Heart left ventricle (tissue), 16 donors: ENCODE measurements at regions not wholly inside any gene's neighbourhood (a gene's known extent, or its start where the extent isn't known, plus 50 kb on each side); places are given as distances from the start of the nearest gene placed in this dataset.

Experiments used
- ATAC-seq, 4 donors: fragments of 200-7000 bp; cut with Tn5 transposase; one replicate each; pipeline ENCODE4 v1.9.1; 2020 to 2022; ENCODE audit warnings: moderate library complexity in 4 of 4, mild to moderate bottlenecking in 3 of 4, moderate number of reproducible peaks in 1 of 4
- DNase-seq, 5 donors: peaks; one replicate each; pipeline ENCODE4 v3.0.0-alpha.2; 2020
- H3K27ac ChIP-seq, 12 donors: fragments of 200-600 bp; sonication (generic) in 4 of 12; one replicate each; pipeline versions ENCODE4 v1.5.0 to v1.8.0; 2016 to 2022; ENCODE audit warnings: mild to moderate bottlenecking in 2 of 12
- H3K27me3 ChIP-seq, 9 donors: fragments of 200-600 bp; sonication (generic) in 2 of 9; one replicate each; pipeline versions ENCODE4 v1.5.1 to v1.8.0; 2016 to 2022; ENCODE audit warnings: mild to moderate bottlenecking in 3 of 9
- H3K36me3 ChIP-seq, 9 donors: fragments of 200-600 bp; sonication (generic) in 2 of 9; one replicate each; pipeline versions ENCODE4 v1.5.0 to v1.8.0; 2018 to 2022; ENCODE audit warnings: mild to moderate bottlenecking in 2 of 9
- H3K4me1 ChIP-seq, 12 donors: fragments of 200-600 bp; sonication (generic) in 4 of 12; one replicate each; pipeline versions ENCODE4 v1.5.0 to v1.8.0; 2016 to 2022; ENCODE audit warnings: mild to moderate bottlenecking in 3 of 12
- H3K4me3 ChIP-seq, 12 donors: fragments of 200-600 bp; sonication (generic) in 4 of 12; one replicate each; pipeline versions ENCODE4 v1.5.0 to v1.8.0; 2017 to 2022; ENCODE audit warnings: mild to moderate bottlenecking in 9 of 12, moderate library complexity in 4 of 12
- H3K9me3 ChIP-seq, 12 donors: fragments of 200-600 bp; sonication (generic) in 4 of 12; one replicate each; pipeline versions ENCODE4 v1.5.0 to v1.8.0; 2016 to 2022; ENCODE audit warnings: mild to moderate bottlenecking in 1 of 12
- POLR2A ChIP-seq, 2 donors: fragments of 450-650 bp; IDR thresholded peaks; one replicate each; pipeline ENCODE4 v1.6.1; 2017; ENCODE audit warnings: antibody characterized with exemption in 2 of 2, mild to moderate bottlenecking in 2 of 2, moderate library complexity in 2 of 2
- WGBS, 4 donors: extraction: QIAGEN DNeasy Blood & Tissue Kit in 2 of 4; methylation state at CpG; one replicate each; pipeline versions ENCODE4 v1.1.5 to v1.1.7; 2013 to 2018; 5-methylcytosine and 5-hydroxymethylcytosine counted together
- intact Hi-C, 10 donors: fragments of 100-400 bp; cut with DNase I; formaldehyde crosslinking; loops; one replicate each; pipeline versions ENCODE4 v1.11.1 to v1.14.2; 2022
- TF ChIP-seq, protein P1 (sequence below), 12 donors: fragments of 200-600 bp; sonication (generic) in 4 of 12; IDR thresholded peaks; one replicate each; pipeline versions ENCODE4 v1.5.0 to v1.8.0; 2018 to 2022; ENCODE audit warnings: antibody characterized with exemption in 12 of 12, mild to moderate bottlenecking in 5 of 12
- donor health status: ischemic (EF 13 %, LVEDD 7.1; RV severe dilation, severe dysfunction).
- donor health status: healthy with polysubstance abuse.
- donor health status: DM: no; HTN: yes; CAD: no.
- donor health status: DM: no; HTN: no; CAD: no.
- donor health status: ischemic (EF 25% LVEDD 6.9; RV normal size, moderate dysfunction).
- donor health status: ischemic (EF 25% LVEDD 5.7; RV mildly dilated, moderate dysfunction).
- donor health status: healthy.
- donor health status: DM: yes; HTN: yes; CAD: no.
- donor health status: ischemic (EF 35%, LVEDD 5.7; RV mildly dilated, moderate dysfunction).
- donor health status: nonischemic (EF 11% LVEDD 7.7; RV severe dilation, severe dysfunction).
- donor health status: DM: yes; HTN: yes; CAD: no.
- donor health status: PGD.
- donor health status: ischemic (EF 29% LVEDD 5.4; RV normal size, mild dysfunction).
- donor health status: nonischemic (EF 23%, LVEDD 6.1; RV moderate dilation, normal function).

DNA sequence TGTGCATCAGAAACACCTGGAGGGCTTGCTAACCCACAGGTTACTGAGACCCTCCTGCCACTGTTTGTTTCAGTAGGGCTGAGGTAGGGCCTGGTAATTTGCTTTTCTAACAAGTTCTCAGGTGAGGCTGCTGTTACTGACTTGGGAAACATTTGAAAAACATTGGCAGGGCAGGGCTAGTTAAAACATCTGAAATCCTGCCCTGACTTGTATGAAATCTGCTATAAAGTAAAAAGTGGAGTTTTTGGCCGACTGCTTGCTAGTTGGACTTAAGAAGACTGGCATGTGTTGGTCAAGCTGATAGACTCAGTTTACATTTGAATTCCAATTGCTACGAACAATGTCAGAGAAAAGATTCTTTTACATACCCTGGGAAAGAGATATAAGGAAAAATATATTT lies 111.6 kb upstream of the DLX2 start:
- ATAC-seq (no peak), DNase-seq (no peak)
- intact Hi-C loops = no loop called here
- no peak overlapping the region for H3K4me3 ChIP-seq
- H3K27me3 ChIP-seq = no peaks in the 10 kb centered on the region
- H3K9me3 ChIP-seq = no peaks in the 10 kb centered on the region
- TF ChIP-seq, protein P1, sequence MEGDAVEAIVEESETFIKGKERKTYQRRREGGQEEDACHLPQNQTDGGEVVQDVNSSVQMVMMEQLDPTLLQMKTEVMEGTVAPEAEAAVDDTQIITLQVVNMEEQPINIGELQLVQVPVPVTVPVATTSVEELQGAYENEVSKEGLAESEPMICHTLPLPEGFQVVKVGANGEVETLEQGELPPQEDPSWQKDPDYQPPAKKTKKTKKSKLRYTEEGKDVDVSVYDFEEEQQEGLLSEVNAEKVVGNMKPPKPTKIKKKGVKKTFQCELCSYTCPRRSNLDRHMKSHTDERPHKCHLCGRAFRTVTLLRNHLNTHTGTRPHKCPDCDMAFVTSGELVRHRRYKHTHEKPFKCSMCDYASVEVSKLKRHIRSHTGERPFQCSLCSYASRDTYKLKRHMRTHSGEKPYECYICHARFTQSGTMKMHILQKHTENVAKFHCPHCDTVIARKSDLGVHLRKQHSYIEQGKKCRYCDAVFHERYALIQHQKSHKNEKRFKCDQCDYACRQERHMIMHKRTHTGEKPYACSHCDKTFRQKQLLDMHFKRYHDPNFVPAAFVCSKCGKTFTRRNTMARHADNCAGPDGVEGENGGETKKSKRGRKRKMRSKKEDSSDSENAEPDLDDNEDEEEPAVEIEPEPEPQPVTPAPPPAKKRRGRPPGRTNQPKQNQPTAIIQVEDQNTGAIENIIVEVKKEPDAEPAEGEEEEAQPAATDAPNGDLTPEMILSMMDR (IDR thresholded peaks at IDR 0.05) = no peak
- no peak for TF ChIP-seq POLR2A (IDR thresholded peaks at IDR 0.05)
- peaks cover 0 to 12% (median 0%) of the 10 kb centered on the region in 12 donors for H3K4me1 ChIP-seq
- 90 to 99% (median 97%) methylated on average over 2 of the region's 2 CpGs for WGBS, 4 donors
- no peak overlapping the region for H3K27ac ChIP-seq
- no peaks in the 10 kb centered on the region for H3K36me3 ChIP-seq

DNA sequence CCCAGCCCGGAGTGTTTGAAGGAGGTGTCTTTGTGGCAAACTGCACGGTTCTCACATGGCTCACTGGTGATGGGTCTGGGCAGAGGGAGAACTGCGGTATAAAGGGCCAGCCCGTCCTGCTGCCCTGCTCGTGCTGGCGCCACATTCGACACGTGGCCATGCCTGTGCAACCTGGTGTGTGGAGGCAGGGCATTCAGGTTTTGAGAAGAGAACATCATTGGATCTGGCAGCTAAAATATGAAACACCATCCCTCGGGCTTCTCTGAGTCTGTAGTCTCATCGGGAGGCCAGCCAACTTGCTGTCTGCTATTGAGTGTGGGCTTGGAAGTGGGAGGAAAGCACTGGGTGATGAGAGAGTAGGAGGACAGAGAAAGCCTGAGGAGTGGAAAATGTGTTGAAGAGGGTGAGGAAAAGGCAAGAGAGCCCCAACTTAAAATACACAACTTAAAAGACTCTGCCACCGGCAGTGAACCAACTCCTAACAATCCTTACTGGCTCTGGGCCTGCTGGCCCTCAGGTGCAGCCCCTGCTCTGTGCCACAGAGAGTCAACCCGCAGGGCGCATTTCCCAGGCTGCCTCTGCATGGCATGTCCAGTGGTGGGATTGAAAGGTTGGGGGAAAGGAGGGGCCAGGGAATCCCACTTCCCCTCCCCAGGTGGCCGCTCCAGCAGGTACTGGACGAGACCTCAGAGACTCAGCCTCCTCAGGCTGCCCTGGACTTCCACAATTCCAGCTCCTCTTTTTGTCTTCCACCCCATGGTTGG lies 112.7 kb upstream of the DLX2 start:
- Histone ChIP-seq H3K4me3 (no peak overlapping the region), H3K27me3 (no peaks in the 10 kb centered on the region), H3K27ac (no peak overlapping the region), H3K36me3 (no peaks in the 10 kb centered on the region), H3K4me1 (peaks cover 0 to 7% (median 0%) of the 10 kb centered on the region in 12 donors), H3K9me3 (no peaks in the 10 kb centered on the region)
- ATAC-seq (no peak), DNase-seq (no peak)
- WGBS, 4 donors = 76 to 80% (median 78%) methylated on average over 15 of the region's 15 CpGs
- TF ChIP-seq, protein P1 (IDR thresholded peaks at IDR 0.05) = no peak
- TF ChIP-seq POLR2A (IDR thresholded peaks at IDR 0.05) = no peak
- intact Hi-C loops = loop anchor here in 1 of 10 donors (5.0 kb wide), 1 partner anchor 72 kb away; no protein-coding TSS in a partner anchor

DNA sequence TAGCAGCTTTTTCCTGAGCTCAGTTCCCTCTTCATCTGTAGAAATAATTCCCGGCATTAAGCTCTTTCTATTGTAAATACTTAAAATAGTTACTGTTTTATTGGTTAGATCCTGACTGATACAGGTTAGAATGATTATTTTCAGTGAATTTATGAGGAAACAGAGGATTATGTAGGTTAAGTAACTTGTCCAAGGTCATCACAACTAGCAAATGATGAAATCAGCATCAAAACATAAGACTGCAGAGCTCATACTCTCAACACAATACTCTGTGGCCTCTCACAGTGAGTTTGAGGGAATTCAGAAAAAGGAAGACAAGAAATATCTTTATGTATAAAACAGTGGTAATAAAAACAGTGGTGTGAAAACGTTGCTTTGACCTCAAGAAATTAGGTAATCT lies 113.2 kb upstream of the DLX2 start:
- 70 to 82% (median 78%) methylated on average over 2 of the region's 2 CpGs for WGBS, 4 donors
- DNase-seq (no peak), ATAC-seq (no peak)
- Histone ChIP-seq H3K27me3 (no peaks in the 10 kb centered on the region), H3K36me3 (no peaks in the 10 kb centered on the region), H3K27ac (no peak overlapping the region), H3K9me3 (no peaks in the 10 kb centered on the region), H3K4me3 (no peak overlapping the region), H3K4me1 (peaks cover 0 to 6% (median 0%) of the 10 kb centered on the region in 12 donors)
- TF ChIP-seq, protein P1 (IDR thresholded peaks at IDR 0.05) = no peak
- intact Hi-C loops = loop anchor here in 1 of 10 donors (5.0 kb wide), 1 partner anchor 71 kb away; no protein-coding TSS in a partner anchor

DNA sequence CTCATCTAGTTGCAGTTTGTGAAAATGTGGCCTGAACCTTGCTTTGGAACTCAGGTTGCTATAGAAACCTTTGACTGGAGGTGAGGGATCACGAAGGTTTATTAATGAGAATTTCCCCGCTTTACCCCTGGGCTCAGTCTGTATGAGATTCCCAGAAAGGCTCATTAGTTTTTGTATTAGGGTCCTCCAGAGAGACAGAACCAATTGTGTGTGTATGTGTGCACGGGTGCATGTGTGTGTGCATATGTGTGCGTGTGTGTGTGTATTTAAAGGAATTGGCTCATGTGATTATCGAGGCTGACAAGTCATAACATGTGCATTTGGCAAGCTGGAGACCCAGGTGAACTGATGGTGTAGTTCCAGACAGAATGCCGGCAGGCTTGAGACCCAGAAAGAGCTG lies 113.8 kb upstream of the DLX2 start:
- 92 to 96% (median 93%) methylated on average over 6 of the region's 6 CpGs for WGBS, 4 donors
- ATAC-seq = no peak
- intact Hi-C loops = loop anchor here in 1 of 10 donors (5.0 kb wide), 1 partner anchor 71 kb away; no protein-coding TSS in a partner anchor
- no peaks in the 10 kb centered on the region for H3K27me3 ChIP-seq
- H3K9me3 ChIP-seq = no peaks in the 10 kb centered on the region
- H3K4me1 ChIP-seq = peaks cover 0 to 6% (median 0%) of the 10 kb centered on the region in 12 donors
- no peak overlapping the region for H3K4me3 ChIP-seq
- TF ChIP-seq, protein P1 (IDR thresholded peaks at IDR 0.05) = no peak
- TF ChIP-seq POLR2A (IDR thresholded peaks at IDR 0.05) = no peak
- DNase-seq = no peak
- no peaks in the 10 kb centered on the region for H3K36me3 ChIP-seq
- H3K27ac ChIP-seq = no peak overlapping the region
